Skin of body (tissue), 1 donor: ENCODE measurements at regions not wholly inside any gene's neighbourhood (a gene's known extent, or its start where the extent isn't known, plus 50 kb on each side); places are given as distances from the start of the nearest gene placed in this dataset.

ENCODE experiments used
- DNase-seq: peaks from one replicate; lab custom pipeline; 2025; lab: John Stamatoyannopoulos, UW

DNA sequence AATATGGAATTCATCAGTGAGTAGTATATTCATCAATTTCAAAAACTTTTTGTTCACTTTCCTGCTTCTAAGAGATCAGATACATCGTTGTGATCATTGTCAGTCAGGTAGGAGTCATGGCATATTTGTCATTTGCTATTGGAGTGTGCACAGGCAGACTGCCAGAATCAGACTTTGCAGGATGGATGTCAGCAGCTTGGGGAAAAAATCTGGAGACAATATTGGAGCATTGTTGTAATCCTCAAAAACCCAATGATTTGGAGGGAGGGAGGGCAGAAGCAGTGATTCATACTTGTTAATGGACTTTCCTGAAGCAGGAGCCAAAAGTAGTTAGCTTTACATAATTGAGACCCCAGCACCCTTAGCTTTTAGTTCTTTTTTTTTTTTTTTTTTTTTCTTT is 59.6 kb upstream of the DRP2 start:
- DNase-seq: peak; percentile 24

DNA sequence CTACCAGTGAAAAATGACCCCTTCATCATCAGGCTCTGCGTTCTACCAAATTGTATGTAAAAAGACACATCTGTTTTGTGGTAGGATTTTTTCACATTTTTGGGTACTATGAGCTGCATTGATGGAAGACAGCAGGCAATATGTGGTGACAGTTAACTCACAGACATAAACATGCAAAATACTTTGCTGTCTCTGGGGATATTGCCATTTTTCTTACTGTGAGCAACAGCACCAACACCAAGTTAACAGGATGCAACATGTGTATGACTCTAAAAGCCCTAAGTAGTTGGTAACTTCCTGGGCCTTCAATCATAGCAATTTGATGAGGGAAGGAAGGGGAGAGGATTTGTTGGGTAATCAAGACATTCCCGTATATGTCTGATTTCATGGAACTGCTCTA is 56.4 kb upstream of the DRP2 start:
- peak; percentile 30 for DNase-seq

DNA sequence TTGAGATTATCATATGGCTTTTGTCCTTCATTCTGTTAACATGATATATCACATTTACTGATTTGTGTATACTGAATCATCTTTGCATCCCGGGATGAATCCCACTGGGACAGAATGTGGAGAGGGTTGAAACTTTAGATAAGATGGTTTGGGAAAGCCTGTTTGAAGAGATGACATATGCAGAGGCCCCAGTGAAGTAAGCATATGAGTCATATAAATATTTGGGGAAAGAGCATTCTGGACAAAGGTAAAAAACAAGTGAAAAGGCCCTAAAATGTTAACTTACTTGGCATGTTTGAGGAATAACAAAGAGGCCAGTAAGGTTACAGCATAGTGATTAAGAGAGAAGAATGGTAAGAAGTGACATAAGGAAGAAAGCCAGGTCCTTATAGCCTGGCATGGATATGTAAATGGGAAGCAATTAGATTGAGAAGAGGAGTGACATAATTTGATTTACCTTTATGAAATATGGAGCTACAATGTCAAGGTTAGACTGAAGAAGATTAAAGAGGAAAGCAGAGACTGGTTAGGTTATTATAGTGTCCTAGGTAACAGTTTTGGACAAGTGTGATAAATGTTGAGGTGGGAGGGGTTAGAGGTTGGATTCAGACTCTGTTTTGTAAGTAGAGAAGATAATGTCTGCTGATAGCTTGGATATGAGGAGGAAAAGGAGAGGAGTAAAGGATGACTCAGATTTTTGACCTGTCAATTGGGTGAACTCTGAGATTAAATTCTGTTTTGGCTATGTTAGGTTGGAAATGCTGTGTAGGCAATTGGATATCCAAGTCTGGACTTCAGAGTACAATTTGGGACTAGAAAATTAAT is 54.6 kb upstream of the DRP2 start:
- no peak for DNase-seq
